Left renal pelvis (tissue), 4 donors: ENCODE measurements at regions not wholly inside any gene's neighbourhood (a gene's known extent, or its start where the extent isn't known, plus 50 kb on each side); places are given as distances from the start of the nearest gene placed in this dataset.
A peak's percentile ranks its signal among the peaks of the same experiment; 100 is the strongest.
"Not testable (repeated sequence)": the region's sequence is repeated elsewhere in the genome, so short reads cannot be mapped to it uniquely, and the experiment has no call there.

Experiments used
- DNase-seq, 4 donors: peaks; one replicate each; pipeline ENCODE4 v3.0.0-alpha.2; 2013; ENCODE audit warnings: low read depth in 4 of 4, low spot score in 3 of 4

- no peak for DNase-seq
Observed at GRCh38 chr11:129625930-129626329, 189.7 kb upstream of the TMEM45B start.

GRCh38 chr11:129631201-129631600 lies 184.4 kb upstream of the TMEM45B start:
- DNase-seq, result no peak

GRCh38 chr11:129636926-129637325 lies 178.7 kb upstream of the TMEM45B start:
- DNase-seq, result no peak

GRCh38 chr11:129637473-129637872 lies 178.2 kb upstream of the TMEM45B start:
- no peak for DNase-seq

GRCh38 chr11:129637983-129638776 lies 177.5 kb upstream of the TMEM45B start:
- DNase-seq, result no peak

- no peak for DNase-seq
Observed at GRCh38 chr11:129639300-129639699, 176.3 kb upstream of the TMEM45B start.

GRCh38 chr11:129640671-129641070 lies 175.0 kb upstream of the TMEM45B start:
- no peak for DNase-seq

- no peak for DNase-seq
Observed at GRCh38 chr11:129643031-129643721, 172.5 kb upstream of the TMEM45B start.

- DNase-seq, result no peak
Observed at GRCh38 chr11:129644326-129644725, 171.3 kb upstream of the TMEM45B start.

- no peak for DNase-seq
Observed at GRCh38 chr11:129645943-129646342, 169.7 kb upstream of the TMEM45B start.

- DNase-seq, result not testable (repeated sequence)
Observed at GRCh38 chr11:129650044-129650443, 165.6 kb upstream of the TMEM45B start.

GRCh38 chr11:129652835-129653234 lies 162.8 kb upstream of the TMEM45B start:
- DNase-seq, result no peak

GRCh38 chr11:129655247-129655832 lies 160.3 kb upstream of the TMEM45B start:
- DNase-seq, result no peak

- no peak for DNase-seq
Observed at GRCh38 chr11:129657866-129658525, 157.7 kb upstream of the TMEM45B start.

- DNase-seq, result peak in 2 of 4 donors; percentile 3 to 33
Observed at GRCh38 chr11:129658526-129658867, 157.2 kb upstream of the TMEM45B start.

- no peak for DNase-seq
Observed at GRCh38 chr11:129680907-129681306, 134.7 kb upstream of the TMEM45B start.

- no peak for DNase-seq
Observed at GRCh38 chr11:129681344-129682114, 134.1 kb upstream of the TMEM45B start.

GRCh38 chr11:129686269-129686668 lies 129.4 kb upstream of the TMEM45B start:
- no peak for DNase-seq

GRCh38 chr11:129691142-129691541 lies 124.5 kb upstream of the TMEM45B start:
- DNase-seq, result no peak

- no peak for DNase-seq
Observed at GRCh38 chr11:129694538-129694937, 121.1 kb upstream of the TMEM45B start.

GRCh38 chr11:129694966-129695365 lies 120.7 kb upstream of the TMEM45B start:
- no peak for DNase-seq
